Activated CD8-positive, alpha-beta memory T cell treated with anti-CD3 and anti-CD28 coated beads for 36 hours (primary cell): ENCODE measurements at regions not wholly inside any gene's neighbourhood (a gene's known extent, or its start where the extent isn't known, plus 50 kb on each side); places are given as distances from the start of the nearest gene placed in this dataset.

Experiments
- CTCF ChIA-PET: fragments of 350-600 bp; sonication (Branson Sonifier 250); formaldehyde crosslinking; loops from one replicate; lab custom pipeline; 2021; ENCODE audit warnings: antibody characterized with exemption; lab: Charles Lee
- POLR2A ChIA-PET: fragments of 350-600 bp; sonication (Branson Sonifier 250); formaldehyde crosslinking; loops from one replicate; lab custom pipeline; 2021; ENCODE audit warnings: antibody characterized with exemption; lab: Charles Lee

DNA sequence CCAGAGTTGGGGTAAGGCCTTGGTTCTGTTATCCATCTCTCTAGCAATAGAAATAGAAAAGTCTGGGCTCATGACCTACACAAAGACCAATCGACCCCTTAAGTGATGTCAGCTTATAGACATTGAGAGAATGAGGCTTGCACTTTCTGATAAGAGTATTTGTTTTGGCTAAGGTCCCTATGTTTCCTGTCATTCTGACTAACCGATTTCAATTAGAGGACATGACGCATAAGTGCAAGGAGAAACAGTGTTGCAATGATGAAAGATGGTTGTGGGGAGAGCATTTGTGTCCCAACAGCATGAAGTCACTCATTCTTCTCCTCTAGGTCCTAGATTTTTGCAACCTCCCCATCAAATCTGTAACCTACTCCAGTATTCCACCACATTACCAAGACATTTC is 255.1 kb downstream of the MAT2B start:
- ChIA-PET CTCF (no interaction called here), POLR2A (no interaction called here)

DNA sequence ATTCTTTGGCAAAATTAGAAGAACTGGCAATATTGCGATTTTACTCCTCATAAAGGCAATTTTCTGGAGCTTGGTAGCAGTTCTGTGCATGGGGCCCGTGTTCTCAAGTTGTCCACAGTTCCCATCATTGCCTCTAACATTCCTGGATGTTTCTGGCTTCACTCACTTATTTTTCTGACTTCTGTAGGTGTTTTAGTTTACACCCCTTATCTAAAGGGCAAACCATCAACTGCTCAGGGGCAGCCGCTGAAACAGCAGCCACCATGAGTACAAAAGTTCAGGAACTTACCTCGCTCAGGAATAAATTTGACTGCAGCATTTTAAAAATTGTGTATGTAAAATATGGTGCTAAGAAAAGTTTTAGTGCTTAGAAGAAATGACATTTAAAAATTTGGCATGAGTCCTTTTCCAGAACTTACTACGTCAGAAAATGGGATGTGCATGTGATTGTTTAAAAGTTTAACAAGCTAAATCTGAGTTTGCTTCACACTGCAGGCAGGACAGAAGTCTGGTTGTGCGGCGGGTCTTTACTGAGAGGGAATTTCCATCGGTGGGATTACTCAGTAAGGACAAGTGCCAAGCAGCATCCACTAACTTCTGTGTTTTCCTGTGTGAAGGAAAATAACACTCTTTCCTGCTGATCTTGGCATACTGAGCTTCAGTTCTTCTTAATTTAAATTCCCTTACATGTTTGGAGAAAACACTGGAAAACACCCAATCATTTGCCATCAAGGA is 261.7 kb downstream of the MAT2B start:
- ChIA-PET POLR2A (no interaction called here), CTCF (no interaction called here)

DNA sequence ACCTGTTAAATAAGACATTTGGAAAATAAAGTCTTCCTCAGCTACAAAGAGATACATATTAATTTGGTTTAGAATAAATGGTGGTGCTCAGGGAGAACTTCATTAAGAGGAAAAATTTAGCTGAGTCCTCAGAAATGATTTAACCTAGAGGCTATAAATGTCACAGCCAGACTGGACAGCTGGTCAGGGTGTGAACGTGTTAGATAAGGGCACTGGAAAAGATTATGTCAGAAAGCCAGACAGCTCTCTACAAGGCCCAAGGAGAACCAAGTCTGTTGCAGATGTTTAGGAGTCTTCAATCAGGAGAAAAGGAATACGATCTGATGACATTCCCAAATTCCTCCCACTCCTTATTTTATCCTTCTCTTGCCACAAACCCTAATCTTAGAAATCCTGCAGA is 265.2 kb downstream of the MAT2B start:
- POLR2A ChIA-PET, result no interaction called here
- CTCF ChIA-PET, result no interaction called here

DNA sequence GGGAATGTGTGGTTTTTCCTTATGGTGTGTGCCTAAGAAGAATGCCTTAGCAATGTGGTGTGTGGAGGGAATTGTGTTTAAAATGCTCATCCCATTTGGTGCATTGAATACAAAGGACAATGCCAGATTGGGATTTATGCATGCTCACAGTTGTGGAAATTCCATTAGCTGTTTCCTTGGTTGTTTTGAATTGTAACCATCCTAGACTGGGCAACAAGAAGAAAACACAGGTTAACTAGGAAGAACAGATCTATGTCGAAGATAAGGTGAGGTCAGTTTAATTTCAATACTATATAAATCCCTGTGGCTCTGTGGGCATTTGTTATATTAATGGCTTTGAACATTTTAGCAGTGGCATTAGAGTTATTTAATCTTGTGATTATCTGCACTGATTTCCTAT is 266.8 kb downstream of the MAT2B start:
- POLR2A ChIA-PET, result no interaction called here
- CTCF ChIA-PET, result no interaction called here

DNA sequence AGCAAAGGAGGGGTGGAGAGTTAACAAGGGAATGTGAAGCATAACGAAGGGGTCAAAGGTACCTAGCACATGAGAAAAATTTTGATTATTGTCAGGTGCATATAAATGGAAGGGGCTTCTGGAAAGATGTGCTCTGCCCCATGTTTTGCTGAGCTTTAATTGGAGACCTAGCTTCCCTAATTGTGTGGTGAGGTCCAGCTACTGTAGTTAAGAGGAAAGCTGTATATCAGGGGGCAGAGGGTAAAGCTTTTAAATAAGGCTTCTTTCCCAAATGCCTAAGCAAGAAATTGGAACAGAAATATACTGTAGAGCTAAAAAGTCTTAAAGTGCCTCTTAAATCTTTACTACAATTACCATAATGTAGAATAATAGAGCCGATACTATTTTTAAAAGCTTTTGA is 267.2 kb downstream of the MAT2B start:
- CTCF ChIA-PET, result no interaction called here
- POLR2A ChIA-PET, result no interaction called here

DNA sequence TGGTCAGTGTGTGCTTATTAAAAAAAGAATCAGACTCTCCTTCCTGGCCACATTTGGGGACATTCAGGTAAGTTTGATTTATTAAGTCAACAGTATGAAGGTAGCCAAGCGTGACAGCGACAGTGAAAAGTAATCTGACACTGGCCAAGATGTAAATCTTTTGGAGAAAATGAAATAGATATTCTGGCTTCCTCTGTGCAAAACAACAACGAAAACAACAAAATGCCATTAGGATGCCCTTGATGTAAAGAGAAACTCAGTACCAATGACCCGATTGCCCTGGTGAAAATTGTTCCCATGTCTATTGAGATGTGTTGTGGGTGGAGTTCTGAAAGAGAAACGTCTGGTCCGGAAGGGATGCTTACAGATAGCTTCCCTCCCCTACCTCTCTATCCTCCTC is 267.8 kb downstream of the MAT2B start:
- CTCF ChIA-PET, result no interaction called here
- POLR2A ChIA-PET, result no interaction called here

DNA sequence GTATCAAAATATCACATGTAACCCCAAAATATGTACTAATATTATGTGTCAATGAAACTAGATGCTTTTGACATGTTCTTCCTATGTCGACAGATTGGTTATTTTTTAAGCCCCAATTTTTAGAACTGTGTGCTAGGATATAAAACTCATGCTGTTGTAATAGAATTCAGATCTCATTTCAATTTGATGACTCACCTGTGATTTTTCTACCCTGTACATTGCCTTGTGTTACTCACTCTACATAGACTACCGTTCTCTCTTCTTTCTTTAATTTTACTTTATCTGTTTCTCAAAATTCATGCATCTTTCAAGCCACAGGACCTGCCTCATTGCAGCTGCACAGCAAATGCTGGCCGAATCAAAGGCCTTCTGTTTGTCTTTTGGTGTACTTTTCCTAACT is 284.5 kb downstream of the MAT2B start:
- CTCF ChIA-PET, result no interaction called here
- POLR2A ChIA-PET, result no interaction called here

DNA sequence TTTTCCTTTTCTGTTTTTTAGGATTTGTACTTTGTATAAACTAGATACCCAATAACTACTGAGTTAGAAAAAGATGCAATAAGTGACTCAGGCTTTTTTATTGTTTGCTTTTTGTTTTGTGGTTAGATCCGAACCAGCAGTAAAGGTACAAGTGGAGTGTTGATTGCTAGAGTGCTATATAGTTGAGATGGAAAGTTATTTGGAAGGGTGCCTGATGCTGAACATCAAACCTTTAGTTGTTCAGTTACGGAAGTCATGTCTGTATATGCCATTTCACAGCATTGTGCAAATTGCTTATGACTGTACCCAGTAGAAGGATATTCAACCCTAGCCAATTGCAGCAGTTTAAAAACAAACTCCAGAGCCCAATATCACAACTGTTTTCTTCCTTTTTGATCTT is 285.1 kb downstream of the MAT2B start:
- ChIA-PET POLR2A (no interaction called here), CTCF (no interaction called here)

DNA sequence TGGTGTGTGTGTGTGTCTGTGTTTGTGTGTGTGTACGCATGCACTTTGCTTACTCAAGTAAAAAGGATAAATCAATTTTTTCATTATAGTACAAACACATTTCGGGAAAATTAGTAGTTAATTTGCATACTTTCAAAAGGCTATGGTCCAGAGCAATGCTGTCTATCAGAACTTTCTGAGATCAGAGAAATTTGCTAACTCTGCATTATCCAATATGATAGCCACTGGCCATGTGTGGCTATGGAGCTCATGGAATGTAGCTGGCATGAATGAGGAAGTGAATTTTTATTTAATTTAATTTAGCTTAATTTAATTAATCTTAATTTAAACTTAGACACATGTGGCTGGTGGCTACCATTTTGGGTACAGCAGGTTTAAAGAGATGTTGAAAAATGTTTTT is 289.6 kb downstream of the MAT2B start:
- CTCF ChIA-PET, result no interaction called here
- POLR2A ChIA-PET, result no interaction called here

DNA sequence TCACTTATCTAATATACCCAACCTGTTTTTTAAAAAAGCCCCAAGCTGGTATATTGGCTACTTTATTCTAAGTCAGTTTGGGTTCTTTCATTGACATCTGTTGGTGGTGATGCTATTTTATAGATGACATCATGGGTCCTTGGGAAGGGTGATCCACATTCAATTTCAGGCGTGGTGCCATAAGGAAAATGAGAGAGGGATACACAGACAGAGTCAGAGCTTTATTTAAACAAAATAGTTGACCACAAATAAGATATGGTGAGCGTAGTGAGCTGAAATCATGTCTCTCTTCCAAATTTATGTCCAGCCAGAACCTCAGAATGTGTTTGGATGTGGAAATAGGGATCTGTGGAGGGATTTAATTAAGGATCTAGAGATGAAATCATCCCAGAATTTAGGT is 302.4 kb downstream of the MAT2B start:
- ChIA-PET POLR2A (no interaction called here), CTCF (no interaction called here)

DNA sequence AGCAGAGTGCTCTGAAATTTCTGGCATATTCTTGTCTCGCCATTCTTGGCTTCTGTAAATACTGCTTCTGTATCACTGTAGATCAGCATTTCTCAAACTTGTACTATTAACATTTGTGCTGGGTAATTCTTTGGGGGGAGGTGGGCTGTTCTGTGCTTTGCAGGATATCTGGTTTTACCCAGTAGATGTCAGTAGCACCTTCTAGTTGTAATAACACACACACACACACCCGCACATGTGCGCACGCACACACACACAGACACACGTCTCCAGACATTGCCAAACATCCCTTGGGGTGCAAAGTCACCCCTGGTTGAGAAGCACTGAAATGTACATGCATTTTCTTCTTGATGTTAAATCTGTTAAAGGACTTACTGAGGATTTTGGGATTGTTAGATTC is 304.1 kb downstream of the MAT2B start:
- ChIA-PET CTCF (no interaction called here), POLR2A (no interaction called here)

DNA sequence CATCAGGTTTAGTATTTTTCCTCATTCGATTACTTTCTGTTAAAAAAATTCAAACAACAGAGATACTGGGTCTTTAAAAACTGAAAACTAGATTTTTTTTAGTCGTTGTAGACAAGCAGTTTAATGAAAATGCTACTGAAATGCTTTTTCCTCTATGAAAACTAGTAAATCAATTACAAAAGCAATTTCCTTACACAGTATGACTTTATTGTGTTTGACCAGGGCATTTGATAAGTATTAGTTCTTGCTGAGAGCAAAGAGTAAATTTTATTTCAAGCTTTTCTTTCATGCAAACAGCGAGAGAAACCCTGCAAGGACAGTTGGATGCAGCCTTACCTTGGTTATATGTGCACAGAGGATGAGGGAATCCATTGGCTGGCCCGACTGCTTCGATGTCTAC is 308.5 kb downstream of the MAT2B start:
- POLR2A ChIA-PET, result no interaction called here
- CTCF ChIA-PET, result no interaction called here

DNA sequence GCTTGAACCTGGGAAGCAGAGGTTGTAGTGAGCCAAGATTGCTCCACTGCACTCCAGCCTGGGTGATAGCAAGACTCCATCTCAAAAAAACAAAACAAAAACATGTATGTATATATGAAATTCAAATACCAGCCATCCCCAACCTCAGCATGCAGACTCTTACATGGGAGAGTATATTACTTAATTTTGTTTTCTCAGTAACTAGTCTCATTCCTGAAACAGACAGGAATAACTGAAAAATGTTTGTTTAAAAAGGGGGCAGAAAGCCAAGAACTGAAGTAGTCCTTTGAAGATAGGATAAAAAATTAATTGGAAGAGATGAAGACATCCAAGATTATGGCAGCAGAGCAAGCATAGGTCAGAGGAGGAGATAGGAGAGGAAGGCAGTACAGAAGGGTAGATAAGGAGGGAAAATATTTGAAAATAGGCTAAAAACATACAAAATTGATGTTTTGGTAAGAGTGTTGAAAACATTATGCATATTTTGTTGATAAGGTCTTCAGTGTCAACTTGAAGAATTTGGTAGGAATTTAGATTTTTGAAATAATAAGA is 309.9 kb downstream of the MAT2B start:
- CTCF ChIA-PET, result no interaction called here
- POLR2A ChIA-PET, result no interaction called here

DNA sequence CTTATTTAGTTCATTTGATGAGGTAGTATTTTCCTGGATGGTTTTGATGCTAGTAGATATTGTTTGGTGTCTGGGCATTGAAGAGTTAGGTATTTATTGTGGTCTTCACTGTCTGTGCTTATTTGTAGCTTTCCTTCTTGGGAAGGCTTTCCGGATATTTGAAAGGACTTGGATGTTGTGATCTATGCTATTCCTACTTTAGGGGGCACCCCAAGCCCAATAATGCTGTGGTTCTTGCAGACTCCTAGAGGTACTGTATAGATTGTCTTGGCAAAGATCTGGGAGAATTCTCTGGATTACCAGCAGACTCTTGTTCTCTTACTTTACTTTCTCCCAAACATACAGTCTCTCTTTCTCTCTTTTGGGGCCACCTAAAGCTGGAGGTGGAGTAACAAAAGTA is 315.7 kb downstream of the MAT2B start:
- ChIA-PET CTCF (no interaction called here), POLR2A (no interaction called here)

DNA sequence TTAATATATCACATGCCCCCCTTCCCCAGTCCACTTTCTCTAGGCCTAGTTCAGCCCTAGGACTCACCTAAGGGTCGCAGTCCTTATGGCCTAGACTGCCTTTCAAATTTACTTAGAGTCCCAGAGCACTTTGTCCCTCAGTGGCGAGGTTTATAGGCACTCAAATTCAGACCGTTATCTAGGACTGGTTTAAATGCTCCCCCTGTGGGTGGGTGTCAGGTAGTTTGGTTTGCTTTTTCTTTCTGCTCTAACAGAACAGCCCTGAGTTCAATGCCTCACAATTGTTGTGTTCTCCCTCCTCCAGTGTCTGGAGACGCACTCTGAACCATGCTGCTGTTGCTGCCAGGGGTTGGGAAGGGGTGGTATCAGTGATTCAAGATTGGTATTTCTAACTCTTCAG is 317.1 kb downstream of the MAT2B start:
- CTCF ChIA-PET, result no interaction called here
- POLR2A ChIA-PET, result no interaction called here

DNA sequence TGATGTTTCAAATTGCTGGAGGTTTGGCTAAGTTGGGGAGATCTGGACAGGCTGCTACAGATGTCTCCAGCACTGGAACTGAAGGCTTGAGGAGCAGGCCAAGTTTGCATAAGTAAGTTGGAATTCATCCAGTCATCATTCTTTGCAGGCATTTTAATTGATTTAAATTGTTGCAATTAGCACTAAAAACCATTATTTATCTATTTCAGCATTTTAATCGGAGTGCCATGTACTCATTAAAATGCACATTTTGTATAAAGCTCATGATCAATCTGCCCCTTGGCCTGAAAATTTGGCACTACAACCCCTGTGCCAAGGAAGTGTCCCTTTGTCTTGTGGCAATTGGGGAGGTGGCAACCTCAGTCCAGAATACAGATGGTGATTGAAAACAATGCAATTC is 320.2 kb downstream of the MAT2B start:
- CTCF ChIA-PET, result no interaction called here
- POLR2A ChIA-PET, result no interaction called here

DNA sequence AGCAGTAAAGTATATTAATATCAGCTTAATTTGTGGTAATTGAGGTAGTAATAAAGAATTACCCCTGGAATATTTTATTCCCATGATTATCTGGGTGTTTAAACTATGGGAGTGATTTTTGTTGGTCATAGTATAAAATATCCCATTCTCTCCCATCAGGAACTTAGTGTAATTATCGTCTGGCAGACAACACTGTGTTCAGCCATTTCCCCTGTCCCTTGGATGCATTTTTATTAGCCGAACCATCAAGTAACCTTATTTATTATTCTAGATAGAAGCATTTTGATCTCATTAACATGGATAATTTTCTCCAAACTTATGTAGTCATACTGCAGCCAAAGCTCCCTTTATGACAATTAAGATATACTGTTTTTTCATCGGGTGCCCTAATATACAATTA is 320.8 kb downstream of the MAT2B start:
- CTCF ChIA-PET, result no interaction called here
- POLR2A ChIA-PET, result no interaction called here

DNA sequence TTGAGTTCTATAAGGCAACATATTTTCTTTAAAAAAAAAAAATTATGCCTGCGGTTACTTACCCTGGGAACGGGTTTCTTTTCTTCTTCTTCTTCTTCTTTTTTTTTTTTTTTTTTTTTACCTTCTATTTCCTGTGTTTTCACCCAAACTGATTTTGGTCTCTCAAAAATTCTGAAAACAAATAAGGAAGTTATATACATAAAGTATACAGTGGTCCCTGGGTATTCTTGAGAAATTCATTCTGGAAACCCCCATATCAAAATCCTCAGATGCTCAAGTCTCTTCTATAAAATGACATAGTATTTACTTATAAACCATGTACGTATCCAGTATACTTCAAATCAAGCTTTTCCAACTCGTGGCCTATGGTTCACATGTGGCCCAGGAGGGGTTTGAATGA is 326.7 kb downstream of the MAT2B start:
- ChIA-PET CTCF (no interaction called here), POLR2A (no interaction called here)

DNA sequence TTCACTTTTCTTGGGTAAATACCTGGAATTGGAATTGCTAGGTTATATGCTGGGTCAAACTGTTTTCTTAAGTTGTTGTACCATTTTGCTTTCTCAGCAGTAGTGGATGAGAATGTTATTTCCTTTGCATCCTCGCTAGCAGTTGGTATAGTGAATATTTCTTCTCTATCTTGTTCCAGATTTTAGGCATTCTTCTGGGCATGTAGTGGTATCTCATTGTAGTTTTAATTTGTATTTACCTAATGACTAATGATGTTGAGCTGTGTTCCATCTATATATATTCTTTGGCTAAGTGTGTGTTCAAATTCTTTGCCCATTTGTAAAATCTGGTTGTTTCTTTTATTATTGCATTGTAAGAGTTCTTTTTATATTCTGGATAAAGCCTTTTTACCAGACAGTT is 333.3 kb downstream of the MAT2B start:
- ChIA-PET POLR2A (no interaction called here), CTCF (no interaction called here)

DNA sequence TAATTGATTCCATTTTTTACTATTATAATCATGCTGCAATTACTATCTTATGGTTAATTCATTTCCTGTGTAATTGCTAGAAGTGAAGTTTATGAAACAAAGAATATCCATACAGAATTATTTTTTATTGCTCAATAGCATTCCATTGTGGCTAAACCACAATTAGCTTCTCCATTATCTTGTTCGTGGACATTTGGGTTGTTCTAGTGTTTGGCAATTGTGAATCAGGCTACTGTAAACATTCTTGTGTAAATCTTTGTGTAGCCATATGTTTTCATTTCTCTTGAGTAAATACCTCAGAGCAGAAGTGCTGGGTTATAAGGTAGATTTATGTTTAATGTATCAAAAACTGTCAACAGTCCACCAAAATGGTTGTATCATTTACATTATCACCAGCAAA is 341.1 kb downstream of the MAT2B start:
- ChIA-PET CTCF (no interaction called here), POLR2A (no interaction called here)

DNA sequence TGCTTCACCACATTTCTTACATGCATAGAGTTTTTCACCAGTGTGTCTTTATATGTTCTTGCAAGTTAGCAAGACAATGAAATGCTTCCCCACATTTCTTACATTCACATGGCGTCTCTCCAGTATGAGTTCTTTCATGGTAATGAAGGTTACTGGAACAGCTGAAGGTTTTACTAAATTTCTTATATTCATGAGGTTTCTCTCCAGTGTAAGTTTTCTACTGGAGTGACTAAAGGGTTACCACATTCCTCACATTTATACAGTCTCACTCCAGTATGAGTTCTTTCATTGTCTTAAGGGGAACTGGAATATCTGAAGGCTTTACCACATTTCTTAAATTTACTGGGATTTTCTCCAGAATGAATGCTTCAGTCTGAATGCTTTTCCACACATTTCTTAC is 350.3 kb downstream of the MAT2B start:
- ChIA-PET POLR2A (no interaction called here), CTCF (no interaction called here)

DNA sequence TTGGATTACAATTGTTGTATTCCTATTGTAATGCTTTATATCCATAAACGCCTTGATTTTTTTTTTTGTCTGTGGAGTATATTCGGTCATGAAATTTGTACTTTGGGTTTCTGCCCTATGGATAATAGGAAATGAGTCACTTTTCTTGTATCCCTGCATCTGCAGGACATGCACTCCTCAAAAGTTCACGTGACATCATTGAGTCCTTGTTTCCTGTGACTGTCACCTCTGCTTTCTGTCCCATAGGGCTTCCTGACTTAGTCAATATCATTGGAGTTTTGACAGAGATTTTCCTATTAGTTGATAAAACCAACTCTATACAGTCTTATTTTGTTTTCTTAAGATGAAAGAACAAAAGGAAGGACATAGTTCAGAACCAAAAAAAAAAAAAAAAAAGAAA is 356.3 kb downstream of the MAT2B start:
- POLR2A ChIA-PET, result no interaction called here
- CTCF ChIA-PET, result no interaction called here
